ENCODE measurements at regions not wholly inside any gene's neighbourhood (a gene's known extent, or its start where the extent isn't known, plus 50 kb on each side); places are given as distances from the start of the nearest gene placed in this dataset.
"Not testable (repeated sequence)": the region's sequence is repeated elsewhere in the genome, so short reads cannot be mapped to it uniquely, and the experiment has no call there.

DNA sequence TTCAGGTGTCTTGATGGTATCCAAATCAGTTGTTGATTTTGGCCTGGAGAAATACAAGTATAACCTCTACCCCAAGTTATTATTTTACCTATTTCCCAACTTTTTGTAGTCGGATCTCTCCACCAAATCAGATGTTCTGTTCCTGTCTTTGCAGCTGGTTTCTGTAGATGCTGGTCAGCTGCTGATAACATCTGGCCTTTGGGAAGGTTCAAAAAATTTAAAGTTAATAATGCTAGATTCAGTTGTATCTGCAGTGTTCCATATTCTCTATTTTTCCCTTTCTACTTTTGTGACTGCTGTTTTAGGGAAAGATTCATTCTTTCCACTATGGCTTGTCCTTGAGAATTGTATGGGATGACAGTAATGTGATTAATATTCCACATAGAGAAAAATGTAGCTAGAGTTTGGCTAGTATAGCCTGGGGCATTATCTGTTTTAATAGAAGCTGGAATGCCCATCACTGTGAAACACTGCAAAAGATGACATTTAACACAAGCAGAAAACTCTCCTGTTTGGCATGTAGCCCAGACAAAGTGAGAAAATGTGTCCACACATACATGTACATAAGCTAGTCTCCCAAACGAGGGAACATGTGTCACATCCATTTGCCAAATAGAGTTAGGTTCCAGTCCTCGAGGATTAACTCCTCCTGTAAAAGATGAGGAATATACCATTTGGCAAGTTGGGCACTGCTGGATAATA is 99.2 kb downstream of the ZNF100 start:
- DNase-seq = not testable (repeated sequence)

DNA sequence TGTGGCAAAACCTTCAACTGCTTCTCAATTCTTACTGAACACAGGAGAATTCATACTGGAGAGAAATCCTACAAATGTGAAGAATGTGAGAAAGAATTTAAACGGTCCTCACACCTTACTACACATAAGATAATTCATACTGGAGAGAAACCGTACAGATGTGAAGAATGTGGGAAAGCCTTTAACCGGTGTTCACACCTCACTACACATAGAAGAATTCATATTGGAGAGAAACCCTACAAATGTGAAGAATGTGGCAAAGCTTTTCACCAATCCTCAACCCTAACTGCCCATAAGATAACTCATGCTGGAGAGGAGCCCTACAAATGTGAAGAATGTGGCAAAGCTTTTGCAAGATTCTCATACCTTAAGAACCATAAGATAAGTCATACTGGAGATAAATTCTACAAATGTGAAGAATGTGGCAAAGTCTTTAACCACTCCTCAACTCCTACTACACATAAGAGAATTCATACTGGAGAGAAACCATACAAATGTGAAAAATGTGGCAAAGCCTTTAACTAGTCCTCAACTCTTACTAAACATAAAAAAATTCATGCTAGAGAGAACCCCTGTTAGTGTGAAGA is 111.7 kb downstream of the ZNF100 start:
- no peak for DNase-seq

DNA sequence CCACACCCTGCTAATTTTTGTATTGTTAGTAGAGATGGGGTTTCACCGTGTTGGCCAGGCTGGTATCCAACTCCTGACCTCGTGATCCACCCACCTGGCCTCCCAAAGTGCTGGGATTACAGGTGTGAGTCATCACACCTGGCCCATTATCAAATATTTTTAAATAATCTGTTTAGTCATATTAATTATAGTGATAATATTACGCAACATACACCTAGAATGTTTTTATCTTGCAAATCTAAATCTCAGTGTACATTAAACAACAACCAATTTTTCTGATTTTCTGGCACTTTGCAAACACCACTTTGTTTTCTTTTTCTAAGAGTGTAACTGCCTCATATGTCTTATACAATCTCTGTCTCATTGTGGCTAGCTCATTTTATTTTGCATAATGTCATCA is 115.9 kb downstream of the ZNF100 start:
- not testable (repeated sequence) for DNase-seq

DNA sequence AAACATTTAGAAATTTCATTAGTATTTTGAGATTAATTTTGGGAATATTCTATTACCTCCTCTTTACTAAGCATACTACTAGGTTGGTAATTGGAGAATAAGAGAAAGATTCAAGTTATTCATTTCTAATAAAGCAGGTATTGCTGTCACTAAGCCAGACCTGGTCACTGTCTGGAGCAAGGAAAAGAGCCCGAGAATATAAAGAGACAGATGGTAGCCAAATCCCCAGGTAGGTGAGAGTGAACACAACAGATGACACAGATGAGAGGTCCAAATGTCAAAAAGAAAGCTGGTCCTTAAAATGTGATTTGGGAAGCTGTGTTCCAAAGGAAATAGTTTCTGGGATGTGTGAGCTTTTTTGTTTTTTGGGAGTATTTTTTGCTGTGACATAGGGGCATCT is 128.6 kb downstream of the ZNF100 start:
- no peak for DNase-seq

DNA sequence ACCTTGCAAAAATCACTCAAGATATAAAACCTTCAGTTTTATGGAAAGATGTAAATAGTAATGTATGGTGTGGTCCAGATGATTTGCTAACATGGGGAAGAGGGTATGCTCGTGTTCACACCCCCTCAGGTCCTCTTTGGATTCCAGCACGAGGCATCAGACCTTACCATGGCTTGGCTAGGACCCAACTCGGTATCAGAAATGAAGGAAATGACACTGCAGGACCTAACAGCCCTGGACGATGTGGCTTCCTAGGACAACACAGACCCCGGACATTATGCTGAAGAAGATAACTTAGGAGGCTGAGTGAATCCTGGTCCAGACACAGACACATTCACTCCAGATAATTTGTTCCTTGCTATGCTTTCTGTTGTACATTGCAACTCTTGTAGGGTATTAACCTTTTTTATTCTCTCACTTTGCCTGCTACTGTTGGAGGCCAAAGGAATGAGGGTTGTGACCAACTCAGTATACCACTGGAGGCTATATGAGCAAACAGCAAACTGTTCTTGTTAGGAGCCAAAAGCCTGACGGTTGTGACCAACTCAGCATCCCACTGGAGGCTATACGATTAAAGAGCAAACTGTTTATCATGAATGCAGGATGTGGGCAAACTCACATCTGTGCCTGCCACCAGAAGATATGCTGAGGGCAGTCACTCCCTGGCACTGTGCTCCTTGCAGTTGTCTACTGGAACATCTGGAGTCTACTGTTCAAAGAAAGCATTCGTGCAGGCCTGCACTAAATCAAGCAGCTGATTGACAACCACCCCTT is 121.7 kb downstream of the ZNF429 start:
- DNase-seq = no peak

DNA sequence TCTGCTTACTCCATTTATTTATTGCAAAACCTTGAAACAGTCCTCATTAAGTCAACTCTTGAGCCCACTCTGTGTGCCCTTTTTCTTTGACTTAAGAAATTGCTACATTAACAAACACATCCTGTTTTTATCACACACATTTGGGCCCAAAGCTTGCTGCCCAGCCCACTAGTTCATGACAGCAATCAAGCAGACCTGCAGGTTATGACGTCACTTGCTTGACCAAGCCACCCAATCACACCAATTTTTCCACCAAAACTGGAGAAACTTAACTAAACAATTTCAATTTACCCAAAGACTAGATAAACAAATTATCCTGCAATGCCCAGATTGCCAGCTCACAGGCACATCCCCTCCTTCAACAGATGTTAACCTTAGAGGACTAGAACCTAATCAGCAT is 120.7 kb downstream of the ZNF429 start:
- DNase-seq = no peak

DNA sequence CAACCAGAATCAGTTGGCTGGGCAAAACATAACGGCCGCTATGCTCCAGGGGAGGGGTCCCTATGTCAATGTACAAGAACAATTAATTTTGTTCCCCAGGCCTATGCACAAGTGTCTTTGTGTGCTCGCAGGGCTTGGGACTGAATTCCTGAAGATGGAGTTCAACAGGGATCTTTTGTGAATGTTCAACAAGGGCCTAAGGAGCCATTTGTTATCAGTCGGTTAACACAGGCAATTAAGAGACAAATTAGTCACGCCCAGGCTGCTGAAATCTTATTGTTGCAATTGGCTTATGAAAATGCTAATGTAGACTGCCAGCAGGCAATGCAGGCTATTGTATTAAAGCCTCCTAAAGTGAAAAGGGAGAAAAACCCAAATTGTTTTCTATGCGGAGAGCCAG is 117.5 kb downstream of the ZNF429 start:
- DNase-seq = no peak

DNA sequence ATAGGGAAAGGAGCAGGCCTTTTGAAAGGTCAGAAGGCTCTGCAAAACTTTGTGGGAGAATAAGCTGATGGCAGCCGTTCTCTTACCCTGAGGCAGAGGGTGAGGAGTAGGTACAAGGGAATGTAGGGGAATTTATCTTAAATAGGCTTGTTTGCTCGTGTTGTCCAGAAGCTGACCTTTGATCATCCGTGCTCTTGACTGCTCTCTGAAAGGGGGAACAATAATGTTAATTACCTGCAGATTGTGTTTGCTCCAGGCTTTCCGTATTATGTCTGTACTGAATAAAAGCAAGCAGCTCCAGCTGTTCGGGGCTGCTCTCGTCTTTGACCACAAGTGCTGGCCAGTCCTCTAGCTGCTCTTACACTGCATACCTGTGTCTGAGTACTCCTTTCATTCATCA is 116.3 kb downstream of the ZNF429 start:
- DNase-seq = no peak

DNA sequence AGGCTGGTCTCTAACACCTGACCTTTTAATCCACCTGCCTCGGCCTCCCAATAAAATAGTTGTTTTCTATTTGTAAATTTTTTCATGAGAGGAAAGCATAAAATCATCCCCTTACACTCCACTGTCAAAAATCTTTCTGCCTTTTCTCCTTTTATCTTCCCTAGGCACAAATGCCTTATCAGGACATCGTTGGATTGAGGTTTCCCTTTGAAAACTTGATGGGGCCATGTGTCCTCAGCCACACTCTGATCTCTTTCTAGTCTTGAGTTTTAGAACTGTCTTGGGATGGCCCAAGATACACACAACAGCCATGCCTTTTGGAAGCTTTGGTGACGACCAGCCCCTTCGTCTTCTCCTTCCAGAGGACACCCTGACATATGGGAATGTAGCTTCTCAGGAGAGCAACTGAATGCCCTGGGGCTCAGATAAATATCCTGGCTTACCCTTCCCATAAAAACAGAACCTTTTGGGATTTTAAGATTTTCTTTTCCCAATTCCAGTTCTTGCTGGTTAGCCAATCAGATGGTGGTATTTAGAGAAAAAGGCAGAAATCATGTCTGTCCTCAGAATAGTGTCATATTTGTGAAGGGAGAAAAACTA is 112.4 kb downstream of the ZNF429 start:
- no peak for DNase-seq

DNA sequence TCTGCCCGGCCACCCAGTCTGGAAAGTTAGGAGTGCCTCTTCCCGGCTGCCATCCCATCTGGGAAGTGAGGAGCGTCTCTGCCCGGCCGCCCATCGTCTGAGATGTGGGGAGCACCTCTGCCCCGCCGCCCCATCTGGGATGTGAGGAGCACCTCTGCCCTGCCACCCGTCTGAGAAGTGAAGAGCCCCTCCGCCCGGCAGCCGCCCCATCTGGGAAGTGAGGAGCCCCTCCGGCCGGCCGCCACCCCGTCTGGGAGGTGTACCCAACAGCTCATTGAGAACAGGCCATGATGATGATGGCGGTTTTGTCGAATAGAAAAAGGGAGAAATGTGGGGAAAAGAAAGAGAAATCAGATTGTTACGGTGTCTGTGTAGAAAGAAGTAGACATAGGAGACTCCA is 109.4 kb downstream of the ZNF429 start:
- DNase-seq = not testable (repeated sequence)

DNA sequence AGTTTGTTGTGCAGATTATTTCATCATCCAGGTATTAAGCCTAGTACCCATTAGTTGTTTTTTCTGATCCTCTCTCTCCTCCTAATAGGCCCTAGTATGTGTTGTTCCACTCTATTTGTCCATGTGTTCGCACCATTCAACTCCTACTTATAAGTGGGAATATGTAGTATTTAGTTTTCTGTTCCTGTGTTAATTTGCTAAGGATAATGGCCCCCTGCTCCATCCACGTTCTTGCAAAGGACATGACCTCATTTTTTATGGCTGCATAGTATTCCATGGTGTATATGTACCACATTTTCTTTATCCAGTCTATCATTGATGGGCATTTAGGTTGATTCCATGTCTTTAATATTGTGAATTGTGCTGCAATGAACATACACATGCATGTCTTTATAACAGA is 107.8 kb downstream of the ZNF429 start:
- DNase-seq = not testable (repeated sequence)

DNA sequence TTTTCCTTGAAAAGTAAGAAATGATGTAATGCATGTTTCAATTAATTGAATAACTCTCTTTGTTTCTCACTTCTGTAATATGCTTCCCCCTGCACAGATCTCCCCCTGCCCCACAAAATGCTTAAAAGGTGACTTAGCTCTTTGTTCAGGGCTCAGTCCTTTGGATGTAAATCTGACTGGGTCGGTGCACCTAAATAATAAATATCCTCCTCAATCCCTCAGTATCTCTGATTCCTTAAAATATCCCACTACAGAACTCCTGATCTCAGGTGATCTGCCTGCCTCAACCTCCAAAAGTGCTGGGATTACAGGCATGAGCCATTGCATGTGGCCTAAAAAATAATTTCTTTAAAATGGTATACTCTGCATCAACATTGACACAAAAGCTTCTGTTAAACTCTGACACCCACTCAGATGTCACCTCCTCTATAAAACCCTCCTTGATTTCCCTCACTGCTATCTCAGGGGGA is 107.0 kb downstream of the ZNF429 start:
- DNase-seq = no peak

DNA sequence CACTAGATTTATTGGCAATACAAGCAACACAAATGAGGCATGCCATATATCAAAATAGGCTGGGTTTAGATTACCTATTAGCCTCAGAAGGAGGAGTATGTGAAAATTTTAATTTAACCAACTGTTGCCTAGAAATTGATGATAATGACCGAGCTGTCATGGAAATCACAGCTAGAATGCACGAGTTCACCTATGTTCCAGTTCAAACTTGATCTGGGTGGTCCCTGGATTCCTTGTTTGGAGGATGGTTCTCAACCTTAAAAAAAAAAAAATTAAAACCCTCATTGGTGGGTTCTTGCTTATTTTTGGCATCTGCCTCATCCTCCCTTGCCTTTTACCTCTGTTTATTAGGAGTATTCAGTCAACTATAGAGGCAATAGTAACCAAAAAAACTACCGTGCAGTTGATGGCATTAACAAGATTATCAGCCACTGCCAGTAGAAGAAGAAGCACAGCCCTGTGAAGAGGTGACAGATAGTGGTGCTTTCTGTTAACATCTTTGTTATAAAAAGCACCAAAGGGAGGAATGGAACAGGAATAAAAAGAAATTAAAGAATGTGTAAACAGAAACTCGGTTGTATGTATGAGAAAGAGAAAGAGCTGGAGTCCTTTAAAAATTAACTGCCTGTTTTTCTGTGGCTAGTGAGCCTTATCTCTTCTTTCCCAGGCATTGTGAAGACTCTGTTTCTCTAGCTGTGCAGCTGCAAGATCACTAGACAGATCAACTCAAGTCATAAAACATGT is 106.4 kb downstream of the ZNF429 start:
- no peak for DNase-seq

DNA sequence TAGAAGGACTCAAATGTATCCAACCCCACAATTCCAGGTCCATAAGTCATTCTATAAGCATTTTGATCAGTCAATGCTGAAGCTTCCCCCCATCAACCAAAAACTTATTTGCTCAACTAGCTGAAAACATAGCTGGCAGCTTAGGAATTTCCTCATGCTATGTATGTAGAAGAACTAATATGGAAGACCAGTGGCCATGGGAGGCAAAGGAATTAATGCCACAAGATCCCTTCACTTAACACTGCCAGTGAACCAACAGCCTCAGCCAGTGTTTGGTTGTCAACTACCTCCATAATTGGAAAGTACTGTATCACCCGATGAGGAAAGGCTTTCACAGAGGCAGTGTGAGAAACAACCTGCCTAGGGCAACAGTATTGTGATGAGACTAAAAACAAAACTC is 105.4 kb downstream of the ZNF429 start:
- no peak for DNase-seq

DNA sequence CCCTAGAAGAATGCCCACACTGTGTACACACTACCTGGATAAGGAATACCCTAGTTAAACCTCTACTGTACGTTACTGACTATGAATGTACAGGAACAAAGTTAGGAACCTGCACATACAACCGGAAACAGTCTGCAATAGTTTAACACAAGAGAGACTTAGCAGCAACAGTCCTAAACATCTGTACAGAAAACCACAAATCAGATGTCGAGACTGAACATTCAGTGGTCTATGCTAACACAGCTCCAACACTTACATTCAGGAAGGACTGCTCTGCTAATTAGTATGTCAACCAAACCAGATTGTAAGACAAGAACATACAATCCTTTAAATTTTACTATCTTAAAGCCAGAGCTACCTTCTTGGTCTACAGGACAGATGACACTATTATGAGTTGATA is 104.9 kb downstream of the ZNF429 start:
- no peak for DNase-seq

DNA sequence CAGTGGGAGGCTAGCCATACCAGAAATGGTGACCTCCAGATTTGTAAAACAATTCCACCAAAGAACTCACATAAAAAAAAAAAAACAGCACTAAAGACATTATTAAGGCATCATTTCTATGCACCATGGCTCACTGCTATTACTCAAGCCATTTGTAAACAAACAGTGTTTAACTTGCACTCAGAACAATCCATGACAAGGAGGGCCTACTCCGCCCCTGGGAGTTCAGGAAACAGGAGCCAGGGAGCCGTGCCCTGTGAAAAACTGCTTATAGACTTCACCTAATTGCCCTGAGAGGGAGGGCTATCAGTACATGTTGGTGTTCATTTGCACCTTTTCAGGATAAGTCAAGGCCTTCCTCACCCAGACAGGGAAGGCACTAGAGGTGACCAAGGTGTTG is 103.2 kb downstream of the ZNF429 start:
- no peak for DNase-seq

DNA sequence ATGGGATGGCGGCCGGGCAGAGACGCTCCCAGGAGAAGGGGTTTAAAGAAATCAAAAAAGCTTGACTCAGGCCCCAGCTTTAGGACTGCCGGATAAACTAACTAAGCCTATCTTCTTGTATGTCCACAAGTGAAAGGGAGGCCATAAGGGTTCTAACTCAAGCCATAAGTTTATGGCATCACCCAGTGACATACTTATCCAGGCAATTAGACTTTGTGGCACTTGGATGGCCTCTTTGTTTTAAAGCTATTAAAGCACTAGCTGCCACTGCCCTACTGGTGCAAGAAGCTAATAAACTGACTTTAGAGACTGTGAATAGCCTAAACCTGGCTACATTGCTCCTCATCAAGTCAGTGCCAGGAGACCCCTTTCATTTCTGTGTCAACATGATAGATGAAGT is 102.0 kb downstream of the ZNF429 start:
- no peak for DNase-seq

DNA sequence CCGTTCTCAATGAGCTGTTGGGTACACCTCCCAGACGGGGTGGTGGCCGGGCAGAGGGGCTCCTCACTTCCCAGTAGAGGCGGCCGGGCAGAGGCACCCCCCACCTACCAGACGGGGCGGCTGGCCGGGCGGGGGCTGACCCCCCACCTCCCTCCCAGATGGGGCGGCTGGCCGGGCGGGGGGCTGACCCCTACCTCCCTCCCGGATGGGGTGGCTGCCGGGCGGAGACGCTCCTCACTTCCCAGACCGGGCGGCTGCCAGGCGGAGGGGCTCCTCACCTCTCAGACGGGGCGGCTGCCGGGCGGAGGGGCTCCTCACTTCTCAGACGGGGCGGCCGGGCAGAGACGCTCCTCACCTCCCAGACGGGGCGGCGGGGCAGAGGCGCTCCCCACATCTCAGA is 101.6 kb downstream of the ZNF429 start:
- DNase-seq = not testable (repeated sequence)

DNA sequence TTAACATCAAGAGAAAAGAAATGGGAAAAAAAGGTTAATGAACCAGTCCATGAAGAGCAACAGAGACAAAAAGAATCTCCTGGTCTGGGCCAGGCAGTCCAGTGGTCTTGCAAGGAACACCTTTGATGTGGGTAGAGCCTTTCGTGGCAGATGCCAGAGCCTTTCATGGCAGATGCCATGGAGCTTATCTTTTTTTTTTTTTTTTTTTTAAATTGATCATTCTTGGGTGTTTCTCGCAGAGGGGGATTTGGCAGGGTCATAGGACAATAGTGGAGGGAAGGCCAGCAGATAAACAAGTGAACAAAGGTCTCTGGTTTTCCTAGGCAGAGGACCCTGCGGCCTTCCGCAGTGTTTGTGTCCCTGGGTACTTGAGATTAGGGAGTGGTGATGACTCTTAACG is 100.9 kb downstream of the ZNF429 start:
- not testable (repeated sequence) for DNase-seq

DNA sequence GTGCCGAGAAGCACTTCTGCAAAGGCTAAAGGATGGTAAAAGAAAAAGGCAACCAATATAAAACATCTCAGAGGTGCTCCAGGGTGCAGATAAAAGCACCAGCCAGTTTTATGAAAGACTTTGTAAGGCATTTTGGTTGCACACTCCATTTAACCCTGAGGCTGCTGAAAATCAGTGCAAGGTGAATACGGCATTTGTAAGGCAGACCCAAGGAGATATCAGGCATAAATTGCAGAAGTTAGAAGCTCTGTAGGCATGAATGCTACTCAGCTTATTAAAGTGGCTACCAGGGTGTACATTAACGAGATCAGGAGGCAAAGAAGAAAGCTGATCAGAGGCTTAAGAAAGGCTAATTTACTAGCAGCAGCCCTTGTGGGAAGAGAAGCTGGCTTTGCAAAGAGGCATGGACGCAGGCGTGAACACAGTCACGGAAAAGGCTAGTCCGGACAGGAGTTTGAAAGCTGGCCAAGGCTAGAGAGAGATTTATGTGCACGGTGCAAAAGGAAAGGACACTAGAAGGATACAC is 99.6 kb downstream of the ZNF429 start:
- DNase-seq = peak in 2 of 3 donors; percentile 1 to 19
